ENCODE measurements at regions not wholly inside any gene's neighbourhood (a gene's known extent, or its start where the extent isn't known, plus 50 kb on each side); places are given as distances from the start of the nearest gene placed in this dataset.

DNA sequence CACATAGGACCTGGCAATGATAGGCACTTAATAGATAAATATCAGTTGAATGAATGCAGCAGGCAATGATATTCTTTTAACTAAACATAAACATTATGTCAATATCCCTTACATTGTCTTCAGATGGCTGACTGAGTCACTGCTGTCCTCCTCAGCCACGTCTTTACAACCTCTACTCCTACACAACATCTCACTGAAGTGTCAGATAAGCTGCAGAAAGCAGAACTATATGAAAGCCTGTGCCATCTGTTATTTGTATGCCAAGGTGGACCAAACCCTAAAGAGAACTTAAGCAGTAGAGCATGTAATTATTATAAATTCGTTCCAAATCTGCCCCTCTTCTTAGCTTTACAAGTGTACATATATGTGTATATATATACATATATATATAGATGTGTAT, 271.2 kb downstream of the RASEF start:
- TF ChIP-seq, protein P1, sequence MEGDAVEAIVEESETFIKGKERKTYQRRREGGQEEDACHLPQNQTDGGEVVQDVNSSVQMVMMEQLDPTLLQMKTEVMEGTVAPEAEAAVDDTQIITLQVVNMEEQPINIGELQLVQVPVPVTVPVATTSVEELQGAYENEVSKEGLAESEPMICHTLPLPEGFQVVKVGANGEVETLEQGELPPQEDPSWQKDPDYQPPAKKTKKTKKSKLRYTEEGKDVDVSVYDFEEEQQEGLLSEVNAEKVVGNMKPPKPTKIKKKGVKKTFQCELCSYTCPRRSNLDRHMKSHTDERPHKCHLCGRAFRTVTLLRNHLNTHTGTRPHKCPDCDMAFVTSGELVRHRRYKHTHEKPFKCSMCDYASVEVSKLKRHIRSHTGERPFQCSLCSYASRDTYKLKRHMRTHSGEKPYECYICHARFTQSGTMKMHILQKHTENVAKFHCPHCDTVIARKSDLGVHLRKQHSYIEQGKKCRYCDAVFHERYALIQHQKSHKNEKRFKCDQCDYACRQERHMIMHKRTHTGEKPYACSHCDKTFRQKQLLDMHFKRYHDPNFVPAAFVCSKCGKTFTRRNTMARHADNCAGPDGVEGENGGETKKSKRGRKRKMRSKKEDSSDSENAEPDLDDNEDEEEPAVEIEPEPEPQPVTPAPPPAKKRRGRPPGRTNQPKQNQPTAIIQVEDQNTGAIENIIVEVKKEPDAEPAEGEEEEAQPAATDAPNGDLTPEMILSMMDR (conservative IDR thresholded peaks at IDR 0.05), result no peak
- TF ChIP-seq ZFX (IDR thresholded peaks at IDR 0.05), result no peak
